ENCODE measurements at regions not wholly inside any gene's neighbourhood (a gene's known extent, or its start where the extent isn't known, plus 50 kb on each side); places are given as distances from the start of the nearest gene placed in this dataset.

DNA sequence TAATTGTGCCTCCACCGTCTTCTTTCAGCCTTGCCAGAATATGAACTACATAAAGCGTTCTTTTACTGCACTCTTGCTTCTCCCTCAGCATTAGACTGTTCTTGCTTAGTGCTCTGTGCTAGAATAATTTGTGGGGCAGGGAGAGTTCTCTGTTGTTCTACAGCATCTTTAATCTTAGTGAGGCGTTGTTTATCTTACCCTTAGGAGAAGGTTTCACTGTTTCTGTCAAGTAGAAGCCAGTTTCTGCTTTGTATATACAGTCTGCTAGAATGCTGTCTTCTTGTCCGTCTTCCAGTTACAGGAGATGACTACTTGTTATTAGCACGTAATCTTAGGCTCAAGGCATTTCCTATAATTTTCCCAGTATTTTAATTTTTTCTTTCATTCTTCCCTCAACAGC lies 458.0 kb downstream of the FLRT2 start:
- TF ChIP-seq CTCF (IDR thresholded peaks at IDR 0.05) (no peak), POLR2A (IDR thresholded peaks at IDR 0.05) (no peak)

Measured in body of pancreas (tissue), 4 donors.